ENCODE measurements at regions not wholly inside any gene's neighbourhood (a gene's known extent, or its start where the extent isn't known, plus 50 kb on each side); places are given as distances from the start of the nearest gene placed in this dataset.
"Not testable (repeated sequence)": the region's sequence is repeated elsewhere in the genome, so short reads cannot be mapped to it uniquely, and the experiment has no call there.

- peak overlapping the region; percentile 94 for H3K4me2 ChIP-seq (ENCODE audit: insufficient read depth, low read length)
- peak overlapping the region; percentile 96 for H2AFZ ChIP-seq (ENCODE audit: low read length)
- H4K20me1 ChIP-seq (ENCODE audit: insufficient read depth, low read length), result no peaks in the 10 kb centered on the region
- no peaks in the 10 kb centered on the region for H3K9me3 ChIP-seq (ENCODE audit: low read depth, low read length)
- no peak overlapping the region for H3K27ac ChIP-seq (ENCODE audit: low read depth, low read length)
- peaks cover 8% of the 10 kb centered on the region for H3K4me1 ChIP-seq (ENCODE audit: insufficient read depth, low read length)
- H3K36me3 ChIP-seq (ENCODE audit: insufficient read depth, low read length), result no peaks in the 10 kb centered on the region
- H3K79me2 ChIP-seq (ENCODE audit: insufficient read depth, low read length), result no peaks in the 10 kb centered on the region
- TF ChIP-seq CTCF (IDR thresholded peaks at IDR 0.05; ENCODE audit: extremely low read depth, low read depth, low read length), result no peak
- H3K4me3 ChIP-seq (ENCODE audit: insufficient read depth, low read length), result peak overlapping the region; percentile 68
- no peaks in the 10 kb centered on the region for H3K27me3 ChIP-seq (ENCODE audit: insufficient read depth, low read length)
- DNase-seq (ENCODE audit: insufficient read length, low spot score, missing footprints), result peak; percentile 27
These were observed 244.8 kb downstream of the MPDZ start for GRCh38 chr9:13034694-13035002.

- no peak overlapping the region for H3K4me2 ChIP-seq (ENCODE audit: insufficient read depth, low read length)
- peak; percentile 13 for DNase-seq (ENCODE audit: insufficient read length, low spot score, missing footprints)
- no peaks in the 10 kb centered on the region for H3K79me2 ChIP-seq (ENCODE audit: insufficient read depth, low read length)
- no peaks in the 10 kb centered on the region for H4K20me1 ChIP-seq (ENCODE audit: insufficient read depth, low read length)
- H3K27me3 ChIP-seq (ENCODE audit: insufficient read depth, low read length), result no peaks in the 10 kb centered on the region
- no peak overlapping the region for H3K27ac ChIP-seq (ENCODE audit: low read depth, low read length)
- H3K4me3 ChIP-seq (ENCODE audit: insufficient read depth, low read length), result no peak overlapping the region
- no peaks in the 10 kb centered on the region for H3K36me3 ChIP-seq (ENCODE audit: insufficient read depth, low read length)
- H3K9me3 ChIP-seq (ENCODE audit: low read depth, low read length), result no peaks in the 10 kb centered on the region
- H3K4me1 ChIP-seq (ENCODE audit: insufficient read depth, low read length), result peaks cover 8% of the 10 kb centered on the region
- TF ChIP-seq CTCF (IDR thresholded peaks at IDR 0.05; ENCODE audit: extremely low read depth, low read depth, low read length), result no peak
- no peak overlapping the region for H2AFZ ChIP-seq (ENCODE audit: low read length)
These were observed 243.7 kb downstream of the MPDZ start for GRCh38 chr9:13035822-13036221.

- H3K79me2 ChIP-seq (ENCODE audit: insufficient read depth, low read length); H3K4me1 ChIP-seq (ENCODE audit: insufficient read depth, low read length); H3K4me2 ChIP-seq (ENCODE audit: insufficient read depth, low read length); H3K9me3 ChIP-seq (ENCODE audit: low read depth, low read length); H3K4me3 ChIP-seq (ENCODE audit: insufficient read depth, low read length); H3K36me3 ChIP-seq (ENCODE audit: insufficient read depth, low read length); H3K27me3 ChIP-seq (ENCODE audit: insufficient read depth, low read length); H3K27ac ChIP-seq (ENCODE audit: low read depth, low read length); H4K20me1 ChIP-seq (ENCODE audit: insufficient read depth, low read length); H2AFZ ChIP-seq (ENCODE audit: low read length); DNase-seq (ENCODE audit: insufficient read length, low spot score, missing footprints): not testable (repeated sequence)
These were observed 241.7 kb downstream of the MPDZ start for GRCh38 chr9:13037808-13038207.

- H3K4me3 ChIP-seq (ENCODE audit: insufficient read depth, low read length), result no peak overlapping the region
- H2AFZ ChIP-seq (ENCODE audit: low read length), result no peak overlapping the region
- no peaks in the 10 kb centered on the region for H4K20me1 ChIP-seq (ENCODE audit: insufficient read depth, low read length)
- DNase-seq (ENCODE audit: insufficient read length, low spot score, missing footprints), result no peak
- H3K9me3 ChIP-seq (ENCODE audit: low read depth, low read length), result no peaks in the 10 kb centered on the region
- no peaks in the 10 kb centered on the region for H3K4me1 ChIP-seq (ENCODE audit: insufficient read depth, low read length)
- H3K4me2 ChIP-seq (ENCODE audit: insufficient read depth, low read length), result no peak overlapping the region
- no peak overlapping the region for H3K27ac ChIP-seq (ENCODE audit: low read depth, low read length)
- no peak for TF ChIP-seq CTCF (IDR thresholded peaks at IDR 0.05; ENCODE audit: extremely low read depth, low read depth, low read length)
- no peaks in the 10 kb centered on the region for H3K27me3 ChIP-seq (ENCODE audit: insufficient read depth, low read length)
- H3K79me2 ChIP-seq (ENCODE audit: insufficient read depth, low read length), result no peaks in the 10 kb centered on the region
- no peaks in the 10 kb centered on the region for H3K36me3 ChIP-seq (ENCODE audit: insufficient read depth, low read length)
These were observed 231.5 kb downstream of the MPDZ start for GRCh38 chr9:13047827-13048587.

All from osteoblast (primary cell).